H1 (cell line): ENCODE measurements at regions not wholly inside any gene's neighbourhood (a gene's known extent, or its start where the extent isn't known, plus 50 kb on each side); places are given as distances from the start of the nearest gene placed in this dataset.

ENCODE experiments used
- CEBPB ChIP-seq: IDR thresholded peaks from 2 replicates; pipeline ENCODE4 v1.6.1; 2012; ENCODE audit warnings: low read depth, low read length
- EP300 ChIP-seq, 2 experiments: IDR thresholded peaks; 1 replicate in 1 of 2; 2 replicates in 1 of 2; pipeline ENCODE4 v1.6.1; 2011 to 2012; ENCODE audit warnings: low read depth in 2 of 2, low read length in 2 of 2, mild to moderate bottlenecking in 2 of 2, borderline replicate concordance in 1 of 2, inconsistent platforms in 1 of 2, moderate library complexity in 1 of 2
- POLR2AphosphoS5 ChIP-seq: IDR thresholded peaks from 2 replicates; pipeline ENCODE4 v1.6.1; 2011; ENCODE audit warnings: low read depth, low read length
- RBBP5 ChIP-seq: IDR thresholded peaks from 2 replicates; pipeline ENCODE4 v1.7.1; 2012; ENCODE audit warnings: low read depth, mild to moderate bottlenecking, inconsistent platforms, low read length, moderate library complexity, borderline replicate concordance
- YY1 ChIP-seq: IDR thresholded peaks from 2 replicates; pipeline ENCODE4 v1.6.1; 2011; ENCODE audit warnings: low read depth, mild to moderate bottlenecking, low read length
- TF ChIP-seq, protein P1 (sequence below), 3 experiments: IDR thresholded peaks; 1 replicate in 2 of 3; 2 replicates in 1 of 3; pipeline versions ENCODE4 v1.5.1 to v1.6.1; 2011; ENCODE audit warnings: low read length in 3 of 3, mild to moderate bottlenecking in 3 of 3, inconsistent platforms in 2 of 3, low read depth in 1 of 3, moderate library complexity in 1 of 3; ENCODE audit not compliant: insufficient read depth in 1 of 3; ENCODE audit errors: control extremely low read depth in 1 of 3

DNA sequence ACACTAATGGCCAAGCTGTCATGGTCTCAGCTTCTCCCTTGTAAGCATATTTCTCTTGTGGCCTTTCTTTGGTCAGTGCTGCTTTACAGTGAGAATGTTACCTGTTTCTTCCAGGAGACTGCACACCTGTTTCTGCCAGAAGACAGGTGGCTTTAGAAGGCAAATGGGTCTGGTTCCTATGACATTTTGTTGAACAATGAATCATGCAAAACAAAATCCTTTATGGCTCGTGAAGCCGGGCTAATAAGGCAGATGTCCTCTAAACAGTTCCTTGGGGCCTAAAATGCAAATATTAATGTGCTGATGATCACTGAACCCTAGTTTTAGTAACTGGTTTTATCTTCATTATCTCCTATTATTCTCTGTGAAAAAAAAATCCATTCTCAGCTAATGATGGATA, 927.6 kb downstream of the GALC start:
- TF ChIP-seq YY1 (no peak), EP300 (IDR thresholded peaks at IDR 0.05; ENCODE audit: borderline replicate concordance in 1 of 2, low read depth in 2 of 2, low read length in 2 of 2) (no peak), CEBPB (no peak), RBBP5 (no peak), POLR2AphosphoS5 (no peak)
- TF ChIP-seq, protein P1, sequence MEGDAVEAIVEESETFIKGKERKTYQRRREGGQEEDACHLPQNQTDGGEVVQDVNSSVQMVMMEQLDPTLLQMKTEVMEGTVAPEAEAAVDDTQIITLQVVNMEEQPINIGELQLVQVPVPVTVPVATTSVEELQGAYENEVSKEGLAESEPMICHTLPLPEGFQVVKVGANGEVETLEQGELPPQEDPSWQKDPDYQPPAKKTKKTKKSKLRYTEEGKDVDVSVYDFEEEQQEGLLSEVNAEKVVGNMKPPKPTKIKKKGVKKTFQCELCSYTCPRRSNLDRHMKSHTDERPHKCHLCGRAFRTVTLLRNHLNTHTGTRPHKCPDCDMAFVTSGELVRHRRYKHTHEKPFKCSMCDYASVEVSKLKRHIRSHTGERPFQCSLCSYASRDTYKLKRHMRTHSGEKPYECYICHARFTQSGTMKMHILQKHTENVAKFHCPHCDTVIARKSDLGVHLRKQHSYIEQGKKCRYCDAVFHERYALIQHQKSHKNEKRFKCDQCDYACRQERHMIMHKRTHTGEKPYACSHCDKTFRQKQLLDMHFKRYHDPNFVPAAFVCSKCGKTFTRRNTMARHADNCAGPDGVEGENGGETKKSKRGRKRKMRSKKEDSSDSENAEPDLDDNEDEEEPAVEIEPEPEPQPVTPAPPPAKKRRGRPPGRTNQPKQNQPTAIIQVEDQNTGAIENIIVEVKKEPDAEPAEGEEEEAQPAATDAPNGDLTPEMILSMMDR (IDR thresholded peaks at IDR 0.05; ENCODE audit: control extremely low read depth in 1 of 3, insufficient read depth in 1 of 3, low read depth in 1 of 3, low read length in 3 of 3) = no peak
